NCI-H1436 (cell line): ENCODE measurements at regions not wholly inside any gene's neighbourhood (a gene's known extent, or its start where the extent isn't known, plus 50 kb on each side); places are given as distances from the start of the nearest gene placed in this dataset.

Experiments
- DNase-seq: peaks from one replicate; lab custom pipeline; 2025; lab: John Stamatoyannopoulos, UW

GRCh38 chr3:187902041-187902471 is 156.8 kb upstream of the BCL6 start:
- no peak for DNase-seq

DNA sequence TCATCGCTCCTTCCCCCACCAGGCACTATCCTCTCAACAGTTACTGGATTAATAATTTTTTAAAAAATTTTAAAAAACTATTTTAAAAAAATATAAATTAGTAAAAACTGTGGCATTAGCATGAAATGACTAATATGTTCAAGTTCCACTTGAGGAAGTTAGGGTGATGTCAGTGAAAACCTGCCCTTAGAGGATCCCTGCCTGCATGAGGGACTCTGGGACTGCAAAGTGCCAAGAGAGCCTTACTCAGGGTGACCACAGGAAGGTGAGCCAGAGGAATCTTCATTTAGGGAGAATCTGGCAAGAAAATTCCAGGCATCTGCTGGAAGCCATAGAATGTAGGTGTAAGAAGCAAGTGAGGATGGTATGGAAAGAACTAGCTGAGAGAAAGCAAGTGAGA is 157.7 kb upstream of the BCL6 start:
- DNase-seq: no peak

DNA sequence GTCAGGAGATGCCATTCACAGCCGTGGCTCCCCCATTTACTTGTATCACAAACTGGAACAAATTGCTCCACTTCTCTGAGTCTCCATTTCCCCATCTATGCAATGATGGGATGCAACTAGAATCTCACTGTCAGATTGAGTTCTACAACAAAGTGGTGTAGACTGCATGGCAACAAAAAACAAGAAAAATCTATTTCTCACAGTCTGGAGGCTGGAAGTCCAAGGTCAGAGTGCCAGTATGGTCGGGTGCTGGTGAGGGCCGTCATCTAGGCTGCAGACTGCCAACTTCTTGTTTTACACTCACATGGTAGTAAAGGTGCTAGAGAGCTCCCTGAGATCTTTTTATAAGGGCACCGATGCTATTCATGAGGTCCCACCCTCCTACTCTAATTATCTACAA is 158.4 kb upstream of the BCL6 start:
- no peak for DNase-seq

GRCh38 chr3:187906416-187906815 is 161.1 kb upstream of the BCL6 start:
- no peak for DNase-seq

DNA sequence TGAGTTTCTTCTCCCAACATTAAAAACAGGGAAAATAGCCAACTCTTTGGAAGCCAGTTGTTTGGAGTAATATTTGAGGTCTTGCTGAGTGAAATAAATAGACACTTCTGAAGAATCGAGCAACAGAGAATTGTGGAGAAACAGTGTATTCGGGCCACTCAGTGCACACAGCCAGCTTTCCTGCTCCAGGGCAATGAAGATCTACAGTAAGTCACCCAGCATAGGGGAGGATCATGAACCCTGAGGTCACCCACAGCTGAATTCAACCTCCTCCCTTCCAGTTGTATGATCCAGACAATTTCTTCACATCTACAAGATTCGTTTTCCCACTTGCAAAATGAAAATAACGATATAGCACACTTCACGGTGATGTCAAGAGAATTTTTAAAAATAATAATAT is 161.7 kb upstream of the BCL6 start:
- no peak for DNase-seq

GRCh38 chr3:187909866-187910265 is 164.6 kb upstream of the BCL6 start:
- DNase-seq: no peak

GRCh38 chr3:187912007-187912406 is 166.7 kb upstream of the BCL6 start:
- DNase-seq: no peak

DNA sequence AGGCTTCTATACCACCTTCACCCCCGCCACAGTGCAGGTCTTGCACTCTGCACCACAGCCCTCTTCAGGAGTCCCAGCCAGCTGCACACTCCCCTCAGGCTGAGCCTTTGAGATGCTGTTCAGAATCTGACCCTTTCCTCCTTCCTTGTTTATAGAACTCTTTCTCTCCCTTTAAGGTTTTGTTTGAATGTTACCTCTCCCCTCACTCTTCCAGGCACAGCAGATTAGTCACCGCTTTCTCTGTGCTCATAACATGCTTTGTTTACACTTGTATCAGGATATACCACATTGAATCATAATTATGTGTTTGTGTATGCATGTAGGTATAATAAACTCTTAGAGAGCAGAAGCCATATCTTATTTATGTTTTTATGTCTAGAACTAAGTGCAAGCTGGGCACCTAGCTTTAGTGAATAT is 168.4 kb upstream of the BCL6 start:
- peak; percentile 25 for DNase-seq

- no peak for DNase-seq
Measured at GRCh38 chr3:187914231-187914630, 169.0 kb upstream of the BCL6 start.

- DNase-seq: no peak
Measured at GRCh38 chr3:187916072-187916471, 170.8 kb upstream of the BCL6 start.

DNA sequence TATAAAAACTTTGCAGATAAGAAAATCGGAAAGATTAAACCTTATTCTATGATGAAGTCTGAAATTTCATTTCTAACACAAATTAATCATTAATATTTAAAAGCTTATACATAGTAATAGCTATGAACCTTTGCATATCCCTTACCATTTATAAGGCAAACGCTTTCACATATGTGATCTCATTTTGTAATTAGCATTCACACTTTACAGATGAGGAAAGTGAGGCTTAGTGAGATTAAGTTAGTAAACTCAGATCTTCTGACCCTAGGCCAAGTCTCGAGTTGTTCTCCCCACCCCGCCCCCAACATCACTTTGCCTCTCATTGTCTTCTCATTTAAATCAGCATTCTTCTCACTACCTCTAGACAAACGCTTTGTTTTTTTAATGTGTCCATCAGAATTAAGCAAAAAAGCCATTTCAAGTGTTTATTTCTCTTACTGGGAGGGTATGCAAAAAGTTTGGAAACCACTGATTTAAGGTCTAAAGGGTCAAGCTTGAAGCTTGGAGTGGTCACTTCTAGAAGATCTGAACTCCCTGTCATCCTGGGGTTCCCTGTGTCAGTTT is 172.9 kb upstream of the BCL6 start:
- DNase-seq: no peak

DNA sequence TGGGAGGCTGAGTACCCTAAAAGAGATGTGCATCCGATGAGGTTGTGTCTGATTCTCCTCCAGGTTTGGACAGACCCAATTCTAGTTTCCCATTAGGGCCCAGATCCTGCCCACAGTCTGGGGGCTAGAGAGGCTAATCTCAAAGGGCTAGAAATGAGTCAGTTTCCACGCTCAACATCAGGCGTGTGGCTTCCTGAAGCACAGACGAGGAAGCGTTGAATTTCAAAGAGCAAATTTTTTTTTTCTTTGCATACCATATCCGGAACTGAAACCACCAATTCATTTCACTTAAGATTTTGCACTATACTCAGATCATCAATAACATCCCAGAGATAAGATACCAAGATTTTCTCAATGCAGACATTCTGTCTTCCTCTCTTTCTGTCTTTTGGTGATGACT is 173.8 kb upstream of the BCL6 start:
- no peak for DNase-seq

DNA sequence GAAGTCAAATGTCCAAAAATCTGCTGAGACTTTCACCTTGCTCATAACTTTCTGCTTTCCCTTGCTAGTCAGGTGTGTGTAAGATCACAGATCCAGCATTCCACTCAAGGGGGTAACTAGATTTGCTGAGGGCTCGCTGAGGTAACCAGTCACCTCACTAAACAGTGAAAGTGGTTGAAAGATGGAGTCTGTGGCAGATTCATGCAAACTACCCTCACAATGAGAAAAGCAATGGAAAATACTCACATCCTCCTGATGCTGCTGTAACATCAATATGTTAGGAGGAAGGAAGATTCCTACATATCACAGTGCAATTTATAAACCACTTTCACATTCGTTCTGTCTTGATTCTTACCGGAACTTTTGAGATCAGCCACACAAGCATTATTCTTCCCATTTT is 174.3 kb upstream of the BCL6 start:
- no peak for DNase-seq

DNA sequence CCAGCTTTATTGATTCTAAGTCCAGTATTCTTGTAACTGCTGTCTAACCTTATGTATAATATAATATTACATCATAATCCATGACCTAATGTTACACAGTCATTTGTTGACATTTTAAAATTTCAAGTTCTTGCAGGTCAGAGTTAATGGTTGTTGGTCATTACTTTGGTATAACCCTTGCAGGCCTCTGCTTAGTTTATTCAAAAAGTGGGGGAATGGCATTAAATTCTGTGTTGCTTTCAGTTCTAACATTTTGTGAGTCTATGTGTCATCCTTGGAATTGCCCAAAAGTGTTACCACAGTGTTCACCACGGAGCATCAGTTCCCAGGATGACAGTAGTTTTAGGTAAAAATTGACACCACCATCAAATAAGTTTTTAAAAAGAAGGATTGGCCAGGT is 174.8 kb upstream of the BCL6 start:
- no peak for DNase-seq

GRCh38 chr3:187920913-187921312 is 175.6 kb upstream of the BCL6 start:
- DNase-seq: no peak

- no peak for DNase-seq
Measured at GRCh38 chr3:187921391-187922074, 176.3 kb upstream of the BCL6 start.

DNA sequence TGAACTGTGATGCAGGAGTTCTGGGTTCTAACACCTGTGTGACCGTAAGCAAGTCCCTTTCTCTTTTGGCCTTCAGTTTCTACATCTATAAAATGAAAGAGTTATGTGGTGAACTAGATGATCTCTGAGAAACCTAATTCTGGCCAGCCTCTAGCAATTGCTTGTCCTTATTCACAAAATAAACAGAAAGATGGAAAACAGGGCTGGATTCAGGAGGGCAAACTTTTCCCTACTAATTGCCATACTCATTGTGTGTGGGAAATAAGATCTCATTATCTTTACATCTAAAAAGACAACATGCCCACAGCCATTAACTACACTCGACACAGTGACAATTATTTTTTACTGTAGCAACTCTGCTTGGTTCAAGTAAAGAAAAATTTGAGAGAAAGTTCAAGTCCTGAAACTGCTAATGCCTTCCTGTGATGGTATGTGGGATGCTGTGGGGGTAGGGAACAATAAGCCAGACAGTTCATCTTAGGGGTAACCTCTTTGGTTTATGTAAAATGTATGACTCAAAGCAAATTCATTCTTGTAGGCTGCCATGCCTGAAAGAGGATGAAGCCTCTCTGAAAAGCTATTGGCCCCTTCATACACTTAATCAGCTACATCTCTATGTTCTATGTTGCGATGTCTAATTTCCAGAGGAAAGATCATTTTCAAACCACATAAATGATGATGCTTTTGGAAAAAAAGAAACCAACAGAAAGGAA is 177.6 kb upstream of the BCL6 start:
- no peak for DNase-seq

GRCh38 chr3:187924651-187925050 is 179.4 kb upstream of the BCL6 start:
- DNase-seq: no peak

DNA sequence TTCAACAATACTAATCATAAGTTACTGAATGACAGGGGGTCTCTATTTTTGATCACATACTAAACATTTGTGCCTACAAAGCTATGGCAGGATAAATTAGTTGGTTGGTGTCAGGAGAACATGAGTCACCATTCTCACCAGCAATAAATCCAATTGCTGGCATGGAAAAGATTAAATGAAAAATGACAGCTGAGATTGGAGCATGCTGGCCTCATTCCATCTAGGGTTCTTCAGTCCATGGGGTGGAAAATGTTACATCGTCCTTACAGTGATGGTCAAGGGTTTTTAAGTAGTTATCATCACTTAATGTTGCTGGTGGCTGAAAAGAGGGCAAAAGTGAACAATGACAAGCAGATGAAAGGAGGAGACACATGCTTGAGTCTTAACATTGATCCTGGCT is 180.1 kb upstream of the BCL6 start:
- no peak for DNase-seq

- no peak for DNase-seq
Measured at GRCh38 chr3:187926620-187927019, 181.4 kb upstream of the BCL6 start.

DNA sequence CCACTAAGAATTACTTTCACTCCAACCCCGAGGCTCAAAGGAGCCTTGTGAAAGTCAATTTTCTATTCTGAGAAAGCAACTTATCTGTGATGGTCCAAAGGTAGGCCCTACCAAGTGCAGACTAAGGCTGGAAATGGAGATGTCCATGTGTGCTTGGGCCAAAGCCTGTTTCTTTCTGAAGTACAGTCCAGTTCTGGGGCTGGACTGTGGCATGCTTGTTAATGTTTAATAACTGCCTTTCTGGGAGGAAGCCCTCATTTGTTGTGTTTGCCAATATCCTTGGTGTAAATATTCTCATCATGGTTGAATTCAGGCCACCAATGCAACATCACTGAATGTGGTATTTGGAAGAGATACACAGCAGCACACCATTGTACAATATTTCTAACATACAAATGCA is 182.3 kb upstream of the BCL6 start:
- no peak for DNase-seq

DNA sequence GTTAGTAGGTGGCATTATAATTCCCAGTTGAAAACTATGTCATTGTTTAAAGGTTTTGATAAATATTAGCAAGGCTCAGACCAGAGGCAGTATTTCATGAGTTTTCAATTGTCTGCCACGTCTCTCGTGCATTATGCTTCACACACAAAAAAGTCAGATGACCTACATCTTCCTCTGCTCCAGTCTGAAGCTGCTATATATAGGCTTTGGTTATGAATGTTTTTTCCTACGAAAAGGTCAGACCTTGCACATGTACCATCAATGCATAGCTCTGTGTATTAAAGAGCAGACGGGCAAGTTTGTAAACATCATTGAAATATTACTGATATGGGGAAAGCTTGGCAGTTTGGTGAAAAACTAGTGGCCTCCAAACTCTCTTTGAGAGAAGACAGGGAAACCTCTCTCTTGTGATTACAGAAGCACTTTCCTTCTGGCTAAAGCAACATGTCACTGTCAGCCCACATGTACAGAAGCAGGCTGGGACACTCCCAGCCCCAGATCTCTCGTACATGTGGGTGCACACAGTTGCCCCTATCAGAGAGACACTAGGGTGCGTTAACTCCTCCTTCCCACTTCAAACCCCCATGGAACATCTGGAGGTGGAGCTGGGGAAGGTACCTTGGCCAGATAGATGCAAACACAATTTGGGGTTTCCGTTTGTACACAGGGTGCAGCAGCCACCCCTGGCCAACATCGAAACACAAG is 184.0 kb upstream of the BCL6 start:
- no peak for DNase-seq

DNA sequence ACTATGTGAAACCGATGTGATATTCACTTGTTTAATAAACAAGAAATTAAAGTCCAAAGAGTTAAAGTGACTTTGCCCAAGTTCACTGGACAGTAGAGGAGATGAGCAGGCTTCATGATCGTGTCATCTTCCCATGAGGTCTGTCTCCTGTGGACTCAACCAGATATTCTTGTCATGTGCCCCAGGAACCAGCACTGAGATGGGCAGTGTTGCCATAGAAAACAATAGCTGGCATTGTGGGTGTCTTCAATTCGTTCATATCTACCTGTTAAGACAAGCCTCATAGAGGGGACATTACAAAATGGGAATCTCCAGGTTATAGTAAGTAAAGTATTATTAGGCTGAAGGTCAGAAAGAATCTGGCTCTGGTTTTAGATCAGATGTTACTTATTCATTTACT is 184.8 kb upstream of the BCL6 start:
- DNase-seq: no peak
